ENCODE measurements at regions not wholly inside any gene's neighbourhood (a gene's known extent, or its start where the extent isn't known, plus 50 kb on each side); places are given as distances from the start of the nearest gene placed in this dataset.

DNA sequence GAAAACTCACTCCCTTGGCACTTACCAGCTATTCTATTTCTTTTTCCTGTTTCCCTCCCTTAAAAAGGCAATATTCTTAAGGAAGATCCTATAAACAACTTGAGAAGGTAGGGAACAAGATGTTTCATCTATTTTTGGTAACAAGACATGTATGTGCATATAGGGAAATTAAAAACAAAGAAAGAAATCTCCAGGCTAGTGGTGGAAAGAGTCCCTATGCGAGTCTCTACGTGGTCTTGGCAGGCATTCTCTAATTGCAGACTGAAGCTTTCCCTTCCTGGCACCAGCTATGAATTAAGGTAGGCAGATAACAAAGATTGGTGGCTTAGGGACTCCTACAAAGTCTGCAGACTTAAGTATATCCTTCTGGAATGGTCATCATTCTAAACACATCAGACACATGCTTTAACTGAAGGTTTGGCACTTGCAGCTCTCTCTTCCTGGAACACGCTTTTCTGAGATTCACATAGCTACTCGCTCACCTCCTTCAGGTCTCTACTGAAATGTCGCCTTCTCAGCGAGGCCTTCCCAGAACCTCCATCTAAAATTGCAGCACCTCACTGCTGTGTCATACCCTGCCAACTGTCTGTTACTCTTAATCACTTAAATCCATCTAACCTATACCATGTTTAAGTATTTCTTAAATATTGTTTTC is 336.0 kb downstream of the VGLL3 start:
- in situ Hi-C loops (cut with MboI; ENCODE audit: low sequenced_read_pairs): no loop called here

More for the DNA sequence above, 336.0 kb downstream of the VGLL3 start:
- Histone ChIP-seq H2AK9ac (replicated peaks; ENCODE audit: low read depth, low read length, poor library complexity) (no peak overlapping the region), H3K14ac (replicated peaks; ENCODE audit: low read depth, low read length) (no peak overlapping the region), H3K4me2 (ENCODE audit: low read depth, low read length) (no peak overlapping the region), H3K79me1 (ENCODE audit: low read depth in 1 of 2, low read length in 2 of 2) (no peaks in the 10 kb centered on the region), H4K5ac (ENCODE audit: low read depth, low read length) (no peak overlapping the region), H3K36me3 (ENCODE audit: control insufficient read depth, insufficient read depth, low read length) (no peaks in the 10 kb centered on the region), H3K56ac (ENCODE audit: extremely low read depth, insufficient read depth, low read length) (no peak overlapping the region), H2AK5ac (ENCODE audit: low read depth, low read length) (no peak overlapping the region), H2BK15ac (ENCODE audit: low read depth, low read length) (no peak overlapping the region), H4K8ac (ENCODE audit: low read depth in 2 of 2, low read length in 2 of 2) (no peak overlapping the region), H3K4ac (ENCODE audit: low read depth, low read length) (no peak overlapping the region), H2BK120ac (ENCODE audit: low read depth, low read length) (no peak overlapping the region), H3K9ac (ENCODE audit: low read depth, low read length) (no peak overlapping the region), H3K18ac (ENCODE audit: low read depth, low read length) (no peak overlapping the region), H2AFZ (replicated peaks; ENCODE audit: low read length, poor library complexity) (no peak overlapping the region), H3K9me3 (ENCODE audit: control insufficient read depth, insufficient read depth, low read length) (no peaks in the 10 kb centered on the region), H3K9me1 (ENCODE audit: insufficient read depth, low read length) (no peaks in the 10 kb centered on the region), H3K4me1 (ENCODE audit: control insufficient read depth, insufficient read depth, low read length) (no peaks in the 10 kb centered on the region), H3K23ac (ENCODE audit: low read depth, low read length) (no peak overlapping the region), H3K27ac (ENCODE audit: insufficient read depth, low read length) (no peak overlapping the region), H4K91ac (ENCODE audit: insufficient read depth, low read depth, low read length) (no peak overlapping the region), H2BK5ac (ENCODE audit: low read depth, low read length, poor library complexity, severe bottlenecking) (no peak overlapping the region), H3K4me3 (ENCODE audit: insufficient read depth, low read depth, low read length) (no peak overlapping the region), H4K20me1 (ENCODE audit: insufficient read depth, low read length) (no peaks in the 10 kb centered on the region), H2BK20ac (ENCODE audit: low read depth, low read length) (no peak overlapping the region), H3K27me3 (ENCODE audit: control insufficient read depth, insufficient read depth, low read length) (no peaks in the 10 kb centered on the region)
- CTCF ChIA-PET: no interaction called here
- ATAC-seq (ENCODE audit: low read depth) (no peak), DNase-seq (no peak)
- no TSS peak for BruUV-seq (replicated peaks)
- WGBS, 2 experiments (ENCODE audit: extremely low coverage in 2 of 2, insufficient read length in 1 of 2): 50% methylated on average over 1 of the region's 6 CpGs; no CpG with 5 or more reads in 1 of the 2 experiments
- dilution Hi-C loops (cut with HindIII; ENCODE audit: low sequenced_read_pairs, unreplicated experiment): no loop called here
- no peak for TF ChIP-seq RCOR1 (IDR thresholded peaks at IDR 0.05; ENCODE audit: insufficient replicate concordance, low read length)
- TF ChIP-seq RAD21 (IDR thresholded peaks at IDR 0.05; ENCODE audit: low read length): no peak
- TF ChIP-seq RFX5 (IDR thresholded peaks at IDR 0.05; ENCODE audit: low read depth, low read length): no peak
- TF ChIP-seq, protein P1, sequence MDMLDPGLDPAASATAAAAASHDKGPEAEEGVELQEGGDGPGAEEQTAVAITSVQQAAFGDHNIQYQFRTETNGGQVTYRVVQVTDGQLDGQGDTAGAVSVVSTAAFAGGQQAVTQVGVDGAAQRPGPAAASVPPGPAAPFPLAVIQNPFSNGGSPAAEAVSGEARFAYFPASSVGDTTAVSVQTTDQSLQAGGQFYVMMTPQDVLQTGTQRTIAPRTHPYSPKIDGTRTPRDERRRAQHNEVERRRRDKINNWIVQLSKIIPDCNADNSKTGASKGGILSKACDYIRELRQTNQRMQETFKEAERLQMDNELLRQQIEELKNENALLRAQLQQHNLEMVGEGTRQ (IDR thresholded peaks at IDR 0.05; ENCODE audit: low read depth, low read length): no peak
- TF ChIP-seq NFE2L2 (IDR thresholded peaks at IDR 0.05; ENCODE audit: low read depth, low read length): no peak
- TF ChIP-seq POLR2A (IDR thresholded peaks at IDR 0.05; ENCODE audit: low read depth, low read length): no peak
- no peak for TF ChIP-seq FOS (IDR thresholded peaks at IDR 0.05; ENCODE audit: low read depth, low read length)
- no peak for TF ChIP-seq MAFK (IDR thresholded peaks at IDR 0.05; ENCODE audit: low read depth, low read length)
- TF ChIP-seq CEBPB (IDR thresholded peaks at IDR 0.05; ENCODE audit: low read depth, low read length): no peak
- TF ChIP-seq MAZ (IDR thresholded peaks at IDR 0.05; ENCODE audit: borderline replicate concordance, low read depth, low read length): no peak
- TF ChIP-seq CHD1 (IDR thresholded peaks at IDR 0.05; ENCODE audit: low read depth, low read length): no peak
- no peak for TF ChIP-seq SMC3 (IDR thresholded peaks at IDR 0.05; ENCODE audit: low read depth, low read length)
- TF ChIP-seq BHLHE40 (IDR thresholded peaks at IDR 0.05; ENCODE audit: low read depth, low read length): no peak
- no peak for TF ChIP-seq MXI1 (IDR thresholded peaks at IDR 0.05; ENCODE audit: borderline replicate concordance, low read depth, low read length)
- POLR2A ChIA-PET (ENCODE audit: unreplicated experiment): no interaction called here
- intact Hi-C loops (cut with micrococcal nuclease): no loop called here
